B cell (primary cell): ENCODE measurements at regions not wholly inside any gene's neighbourhood (a gene's known extent, or its start where the extent isn't known, plus 50 kb on each side); places are given as distances from the start of the nearest gene placed in this dataset.

Source experiments
- ATAC-seq: fragments of 200-7000 bp; cut with Tn5 transposase; one replicate; pipeline ENCODE4 v1.10.0; 2021; ENCODE audit warnings: low read depth, mild to moderate bottlenecking, moderate number of reproducible peaks, moderate library complexity
- CTCF ChIA-PET: fragments of 350-600 bp; sonication (Branson Sonifier 250); formaldehyde crosslinking; loops from one replicate; lab custom pipeline; 2021; ENCODE audit warnings: antibody characterized with exemption, inconsistent platforms; lab: Charles Lee
- POLR2A ChIA-PET: fragments of 350-600 bp; sonication (Branson Sonifier 250); formaldehyde crosslinking; loops from one replicate; lab custom pipeline; 2021; ENCODE audit warnings: antibody characterized with exemption; lab: Charles Lee
- DNase-seq: peaks from one replicate; pipeline ENCODE4 v3.0.0; 2013
- H2AFZ ChIP-seq: 2 replicates; pipeline ENCODE4 v1.6.1; 2012; ENCODE audit warnings: mild to moderate bottlenecking, low read depth, low read length; ENCODE audit not compliant: insufficient read depth, poor library complexity, severe bottlenecking
- H3K27ac ChIP-seq, 2 donors: 1 replicate in 1 of 2; 2 replicates in 1 of 2; pipeline ENCODE4 v1.5.1; 2012 to 2013; ENCODE audit warnings: low read length in 2 of 2, mild to moderate bottlenecking in 2 of 2, moderate library complexity in 1 of 2
- H3K27me3 ChIP-seq, 4 experiments: fragments of 200-600 bp in 1 of 4; sonication (generic) in 1 of 4; replicated peaks in 1 of 4; 1 replicate in 2 of 4; 2 replicates in 2 of 4; pipeline versions ENCODE4 v1.6.1 to v1.7.0; 2013 to 2016; ENCODE audit warnings: low read length in 3 of 4, mild to moderate bottlenecking in 2 of 4, mixed read lengths in 1 of 4, moderate library complexity in 1 of 4; ENCODE audit not compliant: insufficient read depth in 4 of 4, control insufficient read depth in 3 of 4; ENCODE audit errors: control extremely low read depth in 1 of 4
- H3K36me3 ChIP-seq, 2 experiments: replicated peaks in 1 of 2; 1 replicate in 1 of 2; 2 replicates in 1 of 2; pipeline versions ENCODE4 v1.6.1 to v1.7.1; 2013; ENCODE audit warnings: low read length in 1 of 2; ENCODE audit not compliant: insufficient read depth in 2 of 2, control insufficient read depth in 1 of 2; ENCODE audit errors: control extremely low read depth in 1 of 2, extremely low read depth in 1 of 2
- H3K4me1 ChIP-seq, 2 donors: fragments of 200-600 bp in 1 of 2; sonication (generic) in 1 of 2; 1 replicate in 1 of 2; 2 replicates in 1 of 2; pipeline versions ENCODE4 v1.5.1 to v1.6.1; 2013 to 2017; ENCODE audit warnings: low read length in 2 of 2; ENCODE audit not compliant: control insufficient read depth in 2 of 2, insufficient read depth in 2 of 2
- H3K4me2 ChIP-seq: replicated peaks from 2 replicates; pipeline ENCODE3; 2012; ENCODE audit warnings: mild to moderate bottlenecking, low read depth, low read length; ENCODE audit not compliant: poor library complexity, severe bottlenecking
- H3K4me3 ChIP-seq, 5 experiments: fragments of 200-600 bp in 1 of 5; sonication (generic) in 1 of 5; 1 replicate in 3 of 5; 2 replicates in 2 of 5; pipeline versions ENCODE4 v1.5.1 to v1.7.0; 2011 to 2016; ENCODE audit warnings: low read length in 4 of 5, mild to moderate bottlenecking in 4 of 5, low read depth in 2 of 5, control low read depth in 1 of 5, moderate library complexity in 1 of 5; ENCODE audit not compliant: insufficient read depth in 1 of 5; ENCODE audit errors: control extremely low read depth in 1 of 5, extremely low read depth in 1 of 5
- H3K79me2 ChIP-seq: fragments of 200-600 bp; sonication (generic); one replicate; pipeline ENCODE4 v1.6.0; 2016; ENCODE audit warnings: low read length; ENCODE audit not compliant: control insufficient read depth, insufficient read depth
- H3K9ac ChIP-seq: fragments of 200-600 bp; sonication (generic); 2 replicates; pipeline ENCODE4 v1.6.1; 2017; ENCODE audit warnings: mild to moderate bottlenecking, low read length, moderate library complexity
- H3K9me3 ChIP-seq, 3 donors: one replicate each; pipeline versions ENCODE4 v1.6.1 to v1.7.1; 2013; ENCODE audit warnings: low read length in 2 of 3; ENCODE audit not compliant: control insufficient read depth in 2 of 3, insufficient read depth in 1 of 3; ENCODE audit errors: control extremely low read depth in 1 of 3
- H4K20me1 ChIP-seq: 2 replicates; pipeline ENCODE4 v1.6.0; 2012; ENCODE audit warnings: mild to moderate bottlenecking, low read length; ENCODE audit not compliant: insufficient read depth, control insufficient read depth, poor library complexity, severe bottlenecking
- H3K27ac Mint-ChIP-seq: one replicate; pipeline ENCODE4 v1.8.0; 2021; ENCODE audit warnings: mixed read lengths
- H3K27me3 Mint-ChIP-seq: one replicate; pipeline ENCODE4 v1.8.0; 2021; ENCODE audit warnings: mixed read lengths
- H3K4me1 Mint-ChIP-seq: one replicate; pipeline ENCODE4 v1.8.0; 2021; ENCODE audit warnings: mixed read lengths
- H3K4me3 Mint-ChIP-seq: one replicate; pipeline ENCODE4 v1.8.0; 2021; ENCODE audit warnings: mixed read lengths
- H3K9me3 Mint-ChIP-seq: one replicate; pipeline ENCODE4 v1.8.0; 2022; ENCODE audit warnings: mixed read lengths; ENCODE audit not compliant: insufficient read depth
- EZH2 ChIP-seq: IDR thresholded peaks from 2 replicates; pipeline ENCODE4 v1.6.1; 2012; ENCODE audit warnings: borderline replicate concordance, low read depth, mild to moderate bottlenecking, moderate library complexity, low read length; ENCODE audit not compliant: insufficient read depth, poor library complexity, severe bottlenecking
- WGBS: methylation state at CpG from one replicate; pipeline ENCODE4 v1.1.5; 2013; ENCODE audit warnings: missing lambda C conversion rate; ENCODE audit not compliant: insufficient coverage; 5-methylcytosine and 5-hydroxymethylcytosine counted together
- intact Hi-C: fragments of 100-400 bp; cut with micrococcal nuclease; formaldehyde crosslinking; loops from one replicate; pipeline ENCODE4 v1.10.0; 2022
- TF ChIP-seq, protein P1 (sequence below): fragments of 200-600 bp; IDR thresholded peaks from one replicate; pipeline ENCODE4 v1.8.0; 2022; ENCODE audit warnings: antibody characterized with exemption, mild to moderate bottlenecking

DNA sequence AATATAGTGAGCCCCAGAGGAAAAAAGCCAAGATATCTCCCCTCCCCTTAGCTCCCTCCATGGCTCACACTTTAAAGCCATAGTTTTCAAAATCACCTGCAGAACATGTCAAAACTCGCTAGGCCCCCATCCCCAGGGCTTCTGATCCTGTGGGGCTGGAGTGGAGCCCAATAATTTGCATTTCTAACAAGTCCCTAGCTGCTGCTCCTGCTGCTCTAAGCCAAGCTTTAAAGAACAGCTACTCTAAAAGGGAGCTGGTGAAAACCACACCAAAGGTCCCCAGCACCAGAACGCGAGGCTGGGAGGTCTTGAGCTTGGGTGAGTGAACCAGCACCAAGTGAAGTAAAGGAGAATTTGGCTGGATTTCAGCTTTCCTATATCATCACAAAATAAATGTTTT, 237.1 kb downstream of the ZNF674 start:
- Histone ChIP-seq H3K4me3 (no peak overlapping the region), H3K27me3 (no peaks in the 10 kb centered on the region), H3K4me2 (no peak overlapping the region), H4K20me1 (no peaks in the 10 kb centered on the region), H2AFZ (no peak overlapping the region), H3K9ac (no peak overlapping the region), H3K79me2 (no peaks in the 10 kb centered on the region), H3K4me1 (no peaks in the 10 kb centered on the region), H3K36me3 (no peaks in the 10 kb centered on the region), H3K27ac (no peak overlapping the region), H3K9me3 (peaks cover 0 to 4% (median 0%) of the 10 kb centered on the region in 3 donors)
- ATAC-seq (no peak), DNase-seq (no peak)
- ChIA-PET POLR2A (no interaction called here), CTCF (no interaction called here)
- no CpG with 5 or more reads among the region's 3 CpGs for WGBS
- TF ChIP-seq, protein P1, sequence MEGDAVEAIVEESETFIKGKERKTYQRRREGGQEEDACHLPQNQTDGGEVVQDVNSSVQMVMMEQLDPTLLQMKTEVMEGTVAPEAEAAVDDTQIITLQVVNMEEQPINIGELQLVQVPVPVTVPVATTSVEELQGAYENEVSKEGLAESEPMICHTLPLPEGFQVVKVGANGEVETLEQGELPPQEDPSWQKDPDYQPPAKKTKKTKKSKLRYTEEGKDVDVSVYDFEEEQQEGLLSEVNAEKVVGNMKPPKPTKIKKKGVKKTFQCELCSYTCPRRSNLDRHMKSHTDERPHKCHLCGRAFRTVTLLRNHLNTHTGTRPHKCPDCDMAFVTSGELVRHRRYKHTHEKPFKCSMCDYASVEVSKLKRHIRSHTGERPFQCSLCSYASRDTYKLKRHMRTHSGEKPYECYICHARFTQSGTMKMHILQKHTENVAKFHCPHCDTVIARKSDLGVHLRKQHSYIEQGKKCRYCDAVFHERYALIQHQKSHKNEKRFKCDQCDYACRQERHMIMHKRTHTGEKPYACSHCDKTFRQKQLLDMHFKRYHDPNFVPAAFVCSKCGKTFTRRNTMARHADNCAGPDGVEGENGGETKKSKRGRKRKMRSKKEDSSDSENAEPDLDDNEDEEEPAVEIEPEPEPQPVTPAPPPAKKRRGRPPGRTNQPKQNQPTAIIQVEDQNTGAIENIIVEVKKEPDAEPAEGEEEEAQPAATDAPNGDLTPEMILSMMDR, result no peak
- TF ChIP-seq EZH2, result no peak
- intact Hi-C loops, result no loop called here
- Mint-ChIP-seq H3K4me3 (no peak overlapping the region), H3K27ac (no peak overlapping the region), H3K4me1 (no peaks in the 10 kb centered on the region), H3K27me3 (no peaks in the 10 kb centered on the region), H3K9me3 (peaks cover 5% of the 10 kb centered on the region)

DNA sequence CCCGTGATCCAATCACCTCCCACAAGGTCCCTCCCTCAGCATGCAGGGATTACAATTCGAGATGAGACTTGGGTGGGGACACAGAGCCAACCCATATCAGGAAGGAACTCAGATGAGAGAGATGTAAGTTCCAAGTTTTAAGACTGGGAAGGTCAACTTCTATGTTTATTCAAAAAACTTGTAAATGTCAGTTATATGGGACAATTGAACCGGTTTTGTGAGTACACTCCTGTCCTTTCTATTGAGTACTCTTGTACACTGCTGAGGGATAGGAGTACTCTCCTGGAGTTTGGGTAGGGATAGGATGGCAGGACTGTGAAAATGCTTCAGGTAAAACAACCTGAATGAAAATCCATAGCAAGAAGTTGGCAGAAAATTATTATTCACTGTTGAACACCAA, 239.1 kb downstream of the ZNF674 start:
- ATAC-seq (no peak), DNase-seq (no peak)
- Histone ChIP-seq H4K20me1 (no peaks in the 10 kb centered on the region), H3K9me3 (peaks cover 0 to 4% (median 0%) of the 10 kb centered on the region in 3 donors), H3K4me1 (no peaks in the 10 kb centered on the region), H3K79me2 (no peaks in the 10 kb centered on the region), H3K4me3 (no peak overlapping the region), H3K36me3 (no peaks in the 10 kb centered on the region), H3K4me2 (no peak overlapping the region), H3K9ac (no peak overlapping the region), H3K27ac (no peak overlapping the region), H3K27me3 (no peaks in the 10 kb centered on the region), H2AFZ (no peak overlapping the region)
- TF ChIP-seq, protein P1, result no peak
- TF ChIP-seq EZH2, result no peak
- H3K4me3 Mint-ChIP-seq, result no peak overlapping the region
- POLR2A ChIA-PET, result no interaction called here
- intact Hi-C loops, result no loop called here
- peaks cover 5% of the 10 kb centered on the region for H3K9me3 Mint-ChIP-seq
- H3K27me3 Mint-ChIP-seq, result no peaks in the 10 kb centered on the region
- CTCF ChIA-PET, result no interaction called here
- no peaks in the 10 kb centered on the region for H3K4me1 Mint-ChIP-seq
- no peak overlapping the region for H3K27ac Mint-ChIP-seq
- no CpG with 5 or more reads among the region's 3 CpGs for WGBS
